ENCODE measurements at regions not wholly inside any gene's neighbourhood (a gene's known extent, or its start where the extent isn't known, plus 50 kb on each side); places are given as distances from the start of the nearest gene placed in this dataset.

GRCh38 chr5:116813356-116813755 lies 238.7 kb upstream of the SEMA6A start:
- H3K4ac ChIP-seq (ENCODE audit: low read depth, low read length): no peak overlapping the region
- no peaks in the 10 kb centered on the region for H3K27me3 Mint-ChIP-seq (ENCODE audit: low read depth)
- no peak overlapping the region for H3K4me3 Mint-ChIP-seq
- no peaks in the 10 kb centered on the region for H3K9me3 ChIP-seq (ENCODE audit: control insufficient read depth, low read depth, low read length)
- no peaks in the 10 kb centered on the region for H3K23me2 ChIP-seq (ENCODE audit: insufficient read length, low read depth, low read length, poor library complexity, severe bottlenecking)
- H3K4me2 ChIP-seq (ENCODE audit: insufficient read depth, insufficient read length, low read length): no peak overlapping the region
- no peaks in the 10 kb centered on the region for H3K27me3 ChIP-seq (ENCODE audit: insufficient read depth, low read length)
- no peaks in the 10 kb centered on the region for H4K20me1 ChIP-seq (ENCODE audit: control insufficient read depth, insufficient read depth, insufficient read length)
- no peaks in the 10 kb centered on the region; a peak in 1 of 5 replicates for H3K9me3 Mint-ChIP-seq
- no peak overlapping the region for H3K23ac ChIP-seq (ENCODE audit: insufficient read length, low read depth, low read length)
- H3K36me3 Mint-ChIP-seq (ENCODE audit: insufficient read depth in 1 of 3, low read depth in 3 of 3): peaks cover 0 to 5% (median 0%) of the 10 kb centered on the region in 3 experiments; a peak in 1 of 7 replicates
- H3K4me1 Mint-ChIP-seq: peaks cover 55 to 61% of the 10 kb centered on the region in 2 experiments
- H3K9ac ChIP-seq (ENCODE audit: extremely low read depth, insufficient read length, low read length): no peak overlapping the region
- H3K27ac Mint-ChIP-seq: no peak overlapping the region
- no peak overlapping the region for H2BK120ac ChIP-seq (ENCODE audit: low read depth, low read length, poor library complexity, severe bottlenecking)
- TF ChIP-seq, protein P1, sequence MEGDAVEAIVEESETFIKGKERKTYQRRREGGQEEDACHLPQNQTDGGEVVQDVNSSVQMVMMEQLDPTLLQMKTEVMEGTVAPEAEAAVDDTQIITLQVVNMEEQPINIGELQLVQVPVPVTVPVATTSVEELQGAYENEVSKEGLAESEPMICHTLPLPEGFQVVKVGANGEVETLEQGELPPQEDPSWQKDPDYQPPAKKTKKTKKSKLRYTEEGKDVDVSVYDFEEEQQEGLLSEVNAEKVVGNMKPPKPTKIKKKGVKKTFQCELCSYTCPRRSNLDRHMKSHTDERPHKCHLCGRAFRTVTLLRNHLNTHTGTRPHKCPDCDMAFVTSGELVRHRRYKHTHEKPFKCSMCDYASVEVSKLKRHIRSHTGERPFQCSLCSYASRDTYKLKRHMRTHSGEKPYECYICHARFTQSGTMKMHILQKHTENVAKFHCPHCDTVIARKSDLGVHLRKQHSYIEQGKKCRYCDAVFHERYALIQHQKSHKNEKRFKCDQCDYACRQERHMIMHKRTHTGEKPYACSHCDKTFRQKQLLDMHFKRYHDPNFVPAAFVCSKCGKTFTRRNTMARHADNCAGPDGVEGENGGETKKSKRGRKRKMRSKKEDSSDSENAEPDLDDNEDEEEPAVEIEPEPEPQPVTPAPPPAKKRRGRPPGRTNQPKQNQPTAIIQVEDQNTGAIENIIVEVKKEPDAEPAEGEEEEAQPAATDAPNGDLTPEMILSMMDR (conservative IDR thresholded peaks at IDR 0.05): no peak
- WGBS (ENCODE audit: extremely low coverage, insufficient read length, low lambda C conversion rate): no CpG with 5 or more reads among the region's 2 CpGs
- no peak overlapping the region for H4K5ac ChIP-seq (ENCODE audit: insufficient read length, low read depth, low read length)
- H3K79me1 ChIP-seq (ENCODE audit: insufficient read depth, low read depth, low read length, poor library complexity, severe bottlenecking): no peaks in the 10 kb centered on the region
- H2BK12ac ChIP-seq (ENCODE audit: insufficient read length, low read depth, low read length): no peak overlapping the region
- no peak overlapping the region for H3T11ph ChIP-seq (ENCODE audit: low read length)
- no peak overlapping the region for H4K91ac ChIP-seq (ENCODE audit: insufficient read length, low read depth, low read length)
- H3K56ac ChIP-seq (ENCODE audit: insufficient read length, low read depth, low read length): no peak overlapping the region
- H3K4me1 ChIP-seq (ENCODE audit: insufficient read depth, low read length): peaks cover 14% of the 10 kb centered on the region; the same call in 1 of the 2 replicates
- H3K18ac ChIP-seq (ENCODE audit: insufficient read length, low read depth, low read length): no peak overlapping the region
- no peak overlapping the region; the same call in 1 of the 2 replicates for H2BK15ac ChIP-seq (ENCODE audit: low read depth, low read length)
- no peak overlapping the region for H2AK5ac ChIP-seq (ENCODE audit: insufficient read length, low read length)
- no peak for DNase-seq
- no peak overlapping the region for H4K8ac ChIP-seq (replicated peaks; ENCODE audit: insufficient read length, low read depth, low read length)
- no peak overlapping the region for H2AFZ ChIP-seq (ENCODE audit: low read length)
- no peak overlapping the region for H2BK5ac ChIP-seq (ENCODE audit: insufficient read length, low read length)
- H3K27ac ChIP-seq (ENCODE audit: insufficient read length, low read depth, low read length): no peak overlapping the region
- H2BK20ac ChIP-seq (ENCODE audit: low read depth, low read length, poor library complexity, severe bottlenecking): no peak overlapping the region
- H3K14ac ChIP-seq (ENCODE audit: insufficient read depth, low read length): no peak overlapping the region
- no peaks in the 10 kb centered on the region for H3K79me2 ChIP-seq (ENCODE audit: insufficient read depth, low read length)
